ENCODE measurements at regions not wholly inside any gene's neighbourhood (a gene's known extent, or its start where the extent isn't known, plus 50 kb on each side); places are given as distances from the start of the nearest gene placed in this dataset.

- Histone ChIP-seq H3K18ac (ENCODE audit: insufficient read length, low read depth, low read length) (no peak overlapping the region), H3K79me1 (ENCODE audit: insufficient read depth, low read depth, low read length, poor library complexity, severe bottlenecking) (no peaks in the 10 kb centered on the region), H4K91ac (ENCODE audit: insufficient read length, low read depth, low read length) (no peak overlapping the region), H3K23me2 (ENCODE audit: insufficient read length, low read depth, low read length, poor library complexity, severe bottlenecking) (no peaks in the 10 kb centered on the region), H2BK12ac (ENCODE audit: insufficient read length, low read depth, low read length) (no peak overlapping the region), H3K9ac (ENCODE audit: extremely low read depth, insufficient read length, low read length) (no peak overlapping the region), H3K4me2 (ENCODE audit: insufficient read depth, insufficient read length, low read length) (no peak overlapping the region), H3K9me3 (ENCODE audit: control insufficient read depth, low read depth, low read length) (no peaks in the 10 kb centered on the region), H3K4ac (ENCODE audit: low read depth, low read length) (no peak overlapping the region), H3T11ph (ENCODE audit: low read length) (no peak overlapping the region), H3K56ac (ENCODE audit: insufficient read length, low read depth, low read length) (no peak overlapping the region), H2BK5ac (ENCODE audit: insufficient read length, low read length) (no peak overlapping the region), H4K20me1 (ENCODE audit: control insufficient read depth, insufficient read depth, insufficient read length) (no peaks in the 10 kb centered on the region), H3K4me1 (ENCODE audit: insufficient read depth, low read length) (peaks cover 3% of the 10 kb centered on the region; the same call in 1 of the 2 replicates), H2AK5ac (ENCODE audit: insufficient read length, low read length) (no peak overlapping the region), H2BK20ac (ENCODE audit: low read depth, low read length, poor library complexity, severe bottlenecking) (no peak overlapping the region), H3K27ac (ENCODE audit: insufficient read length, low read depth, low read length) (no peak overlapping the region), H2AFZ (ENCODE audit: low read length) (no peak overlapping the region), H2BK15ac (ENCODE audit: low read depth, low read length) (no peak overlapping the region), H3K14ac (ENCODE audit: insufficient read depth, low read length) (no peak overlapping the region), H3K23ac (ENCODE audit: insufficient read length, low read depth, low read length) (no peak overlapping the region), H3K79me2 (ENCODE audit: insufficient read depth, low read length) (no peaks in the 10 kb centered on the region), H2BK120ac (ENCODE audit: low read depth, low read length, poor library complexity, severe bottlenecking) (no peak overlapping the region), H4K5ac (ENCODE audit: insufficient read length, low read depth, low read length) (no peak overlapping the region), H3K27me3 (ENCODE audit: insufficient read depth, low read length) (no peaks in the 10 kb centered on the region), H4K8ac (replicated peaks; ENCODE audit: insufficient read length, low read depth, low read length) (no peak overlapping the region)
- H3K9me3 Mint-ChIP-seq = peaks cover 0 to 3% of the 10 kb centered on the region in 2 experiments; a peak in 2 of 5 replicates
- no peak overlapping the region for H3K4me3 Mint-ChIP-seq
- H3K36me3 Mint-ChIP-seq (ENCODE audit: insufficient read depth in 1 of 3, low read depth in 3 of 3) = peaks cover 0 to 9% (median 0%) of the 10 kb centered on the region in 3 experiments; a peak in 4 of 7 replicates
- WGBS (ENCODE audit: extremely low coverage, insufficient read length, low lambda C conversion rate) = no CpG with 5 or more reads among the region's 5 CpGs
- DNase-seq = no peak
- peaks cover 29 to 30% of the 10 kb centered on the region in 2 experiments for H3K4me1 Mint-ChIP-seq
- no peaks in the 10 kb centered on the region for H3K27me3 Mint-ChIP-seq (ENCODE audit: low read depth)
- TF ChIP-seq, protein P1, sequence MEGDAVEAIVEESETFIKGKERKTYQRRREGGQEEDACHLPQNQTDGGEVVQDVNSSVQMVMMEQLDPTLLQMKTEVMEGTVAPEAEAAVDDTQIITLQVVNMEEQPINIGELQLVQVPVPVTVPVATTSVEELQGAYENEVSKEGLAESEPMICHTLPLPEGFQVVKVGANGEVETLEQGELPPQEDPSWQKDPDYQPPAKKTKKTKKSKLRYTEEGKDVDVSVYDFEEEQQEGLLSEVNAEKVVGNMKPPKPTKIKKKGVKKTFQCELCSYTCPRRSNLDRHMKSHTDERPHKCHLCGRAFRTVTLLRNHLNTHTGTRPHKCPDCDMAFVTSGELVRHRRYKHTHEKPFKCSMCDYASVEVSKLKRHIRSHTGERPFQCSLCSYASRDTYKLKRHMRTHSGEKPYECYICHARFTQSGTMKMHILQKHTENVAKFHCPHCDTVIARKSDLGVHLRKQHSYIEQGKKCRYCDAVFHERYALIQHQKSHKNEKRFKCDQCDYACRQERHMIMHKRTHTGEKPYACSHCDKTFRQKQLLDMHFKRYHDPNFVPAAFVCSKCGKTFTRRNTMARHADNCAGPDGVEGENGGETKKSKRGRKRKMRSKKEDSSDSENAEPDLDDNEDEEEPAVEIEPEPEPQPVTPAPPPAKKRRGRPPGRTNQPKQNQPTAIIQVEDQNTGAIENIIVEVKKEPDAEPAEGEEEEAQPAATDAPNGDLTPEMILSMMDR (conservative IDR thresholded peaks at IDR 0.05) = no peak
- no peak overlapping the region for H3K27ac Mint-ChIP-seq
Observed at GRCh38 chr1:74858136-74858535, 125.2 kb downstream of the TYW3 start.

All from H9 (cell line).